NB4 (cell line): ENCODE measurements at regions not wholly inside any gene's neighbourhood (a gene's known extent, or its start where the extent isn't known, plus 50 kb on each side); places are given as distances from the start of the nearest gene placed in this dataset.

Experiments
- DNase-seq: peaks from one replicate; pipeline ENCODE4 v3.0.0; 2010; ENCODE audit warnings: low read depth
- H3K4me3 ChIP-seq: one replicate; pipeline ENCODE4 v1.5.1; 2011; ENCODE audit warnings: mild to moderate bottlenecking, low read depth, low read length, moderate library complexity
- MAX ChIP-seq: IDR thresholded peaks from 2 replicates; pipeline ENCODE4 v1.6.1; 2011; ENCODE audit warnings: low read depth, low read length
- MYC ChIP-seq: IDR thresholded peaks from 2 replicates; pipeline ENCODE4 v1.6.1; 2011; ENCODE audit warnings: low read depth, low read length
- POLR2A ChIP-seq: IDR thresholded peaks from 2 replicates; pipeline ENCODE4 v1.6.1; 2011; ENCODE audit warnings: mild to moderate bottlenecking; ENCODE audit not compliant: insufficient read length; ENCODE audit errors: extremely low read depth
- TF ChIP-seq, protein P1 (sequence below): IDR thresholded peaks from one replicate; pipeline ENCODE4 v1.5.1; 2012; ENCODE audit warnings: low read depth, low read length

GRCh38 chr2:71843391-71843850 lies 304.2 kb downstream of the CYP26B1 start:
- no peak overlapping the region for H3K4me3 ChIP-seq
- TF ChIP-seq POLR2A = no peak
- TF ChIP-seq, protein P1, sequence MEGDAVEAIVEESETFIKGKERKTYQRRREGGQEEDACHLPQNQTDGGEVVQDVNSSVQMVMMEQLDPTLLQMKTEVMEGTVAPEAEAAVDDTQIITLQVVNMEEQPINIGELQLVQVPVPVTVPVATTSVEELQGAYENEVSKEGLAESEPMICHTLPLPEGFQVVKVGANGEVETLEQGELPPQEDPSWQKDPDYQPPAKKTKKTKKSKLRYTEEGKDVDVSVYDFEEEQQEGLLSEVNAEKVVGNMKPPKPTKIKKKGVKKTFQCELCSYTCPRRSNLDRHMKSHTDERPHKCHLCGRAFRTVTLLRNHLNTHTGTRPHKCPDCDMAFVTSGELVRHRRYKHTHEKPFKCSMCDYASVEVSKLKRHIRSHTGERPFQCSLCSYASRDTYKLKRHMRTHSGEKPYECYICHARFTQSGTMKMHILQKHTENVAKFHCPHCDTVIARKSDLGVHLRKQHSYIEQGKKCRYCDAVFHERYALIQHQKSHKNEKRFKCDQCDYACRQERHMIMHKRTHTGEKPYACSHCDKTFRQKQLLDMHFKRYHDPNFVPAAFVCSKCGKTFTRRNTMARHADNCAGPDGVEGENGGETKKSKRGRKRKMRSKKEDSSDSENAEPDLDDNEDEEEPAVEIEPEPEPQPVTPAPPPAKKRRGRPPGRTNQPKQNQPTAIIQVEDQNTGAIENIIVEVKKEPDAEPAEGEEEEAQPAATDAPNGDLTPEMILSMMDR = no peak
- no peak for TF ChIP-seq MYC
- TF ChIP-seq MAX = no peak
- no peak for DNase-seq

DNA sequence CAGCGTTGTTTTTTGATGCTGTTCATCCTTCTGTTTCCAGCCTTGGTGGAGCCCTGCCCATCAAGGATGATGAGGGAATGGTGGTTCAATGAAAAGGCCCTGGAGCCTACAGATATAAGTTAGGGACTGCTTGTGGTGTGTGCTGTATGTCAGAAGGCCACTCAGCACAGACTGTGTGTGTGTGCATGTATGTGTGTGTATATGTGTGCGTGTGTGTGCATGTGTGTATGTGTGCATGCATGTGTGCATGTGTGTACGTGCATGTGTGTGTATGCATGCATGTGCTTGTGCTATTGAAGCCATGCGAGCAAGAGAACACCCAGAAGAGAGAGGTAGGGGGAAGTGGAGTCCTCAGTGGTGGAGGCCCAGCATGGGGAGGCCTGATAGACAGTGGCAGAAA lies 304.9 kb downstream of the CYP26B1 start:
- no peak for TF ChIP-seq MYC
- TF ChIP-seq MAX = no peak
- TF ChIP-seq, protein P1 = no peak
- no peak for TF ChIP-seq POLR2A
- DNase-seq = no peak
- no peak overlapping the region for H3K4me3 ChIP-seq

- no peak overlapping the region for H3K4me3 ChIP-seq
- TF ChIP-seq, protein P1 = no peak
- TF ChIP-seq POLR2A = no peak
- no peak for TF ChIP-seq MAX
- no peak for TF ChIP-seq MYC
- DNase-seq = no peak
These were observed 307.8 kb downstream of the CYP26B1 start for GRCh38 chr2:71839826-71840225.

DNA sequence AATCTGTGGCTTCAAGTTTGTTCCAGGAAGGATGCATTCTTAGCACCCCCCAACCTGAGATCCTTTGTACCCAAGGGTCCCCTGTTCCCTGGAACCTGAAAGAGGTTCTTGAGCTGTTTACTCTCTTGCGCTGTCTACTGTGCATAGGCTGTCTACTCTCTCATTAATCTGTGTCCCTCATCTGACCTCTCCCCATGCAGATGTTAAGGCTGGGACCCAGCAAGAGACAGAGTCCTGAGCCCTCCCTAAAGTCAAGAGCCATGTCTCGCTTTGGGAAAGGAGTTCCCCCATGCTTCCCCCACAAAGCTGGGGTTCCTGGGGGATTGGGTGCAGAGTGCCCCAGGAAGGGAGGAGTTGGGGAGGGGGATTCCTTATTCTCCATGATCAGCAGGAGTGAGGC lies 312.9 kb downstream of the CYP26B1 start:
- no peak for DNase-seq
- TF ChIP-seq MAX = no peak
- no peak for TF ChIP-seq MYC
- TF ChIP-seq, protein P1 = no peak
- TF ChIP-seq POLR2A = no peak

GRCh38 chr2:71833855-71834560 lies 313.7 kb downstream of the CYP26B1 start:
- no peak for DNase-seq
- no peak overlapping the region for H3K4me3 ChIP-seq
- no peak for TF ChIP-seq MYC
- TF ChIP-seq, protein P1 = no peak
- no peak for TF ChIP-seq MAX
- TF ChIP-seq POLR2A = no peak

More for the DNA sequence above, 312.9 kb downstream of the CYP26B1 start:
- no peak overlapping the region for H3K4me3 ChIP-seq
